Activated naive CD8-positive, alpha-beta T cell treated with anti-CD3 and anti-CD28 coated beads, Interleukin-2, amount 10 ng/mL, durations not matched to agents 7 days and 5 days (primary cell): ENCODE measurements at regions not wholly inside any gene's neighbourhood (a gene's known extent, or its start where the extent isn't known, plus 50 kb on each side); places are given as distances from the start of the nearest gene placed in this dataset.
A peak's percentile ranks its signal among the peaks of the same experiment; 100 is the strongest.

Source experiments
- ATAC-seq: fragments of 150-1000 bp; cut with Tn5 transposase; one replicate; pipeline ENCODE4 v1.10.0; 2021; ENCODE audit warnings: low read depth, moderate library complexity
- POLR2A ChIA-PET: fragments of 350-600 bp; sonication (Branson Sonifier 250); formaldehyde crosslinking; loops from one replicate; lab custom pipeline; 2021; ENCODE audit warnings: antibody characterized with exemption; lab: Charles Lee
- DNase-seq: peaks from one replicate; pipeline ENCODE4 v3.0.0; 2021
- H3K27ac Mint-ChIP-seq: one replicate; pipeline ENCODE4 v1.8.0; 2022; ENCODE audit warnings: mild to moderate bottlenecking, mixed read lengths
- H3K27me3 Mint-ChIP-seq: one replicate; pipeline ENCODE4 v1.8.0; 2022; ENCODE audit warnings: mild to moderate bottlenecking, moderate library complexity, mixed read lengths
- H3K36me3 Mint-ChIP-seq: one replicate; pipeline ENCODE4 v1.8.0; 2021; ENCODE audit warnings: mild to moderate bottlenecking, mixed read lengths
- H3K4me1 Mint-ChIP-seq: one replicate; pipeline ENCODE4 v1.8.0; 2021; ENCODE audit warnings: mixed read lengths
- H3K4me3 Mint-ChIP-seq: one replicate; pipeline ENCODE4 v1.8.0; 2022; ENCODE audit warnings: mild to moderate bottlenecking, moderate library complexity, mixed read lengths
- H3K9me3 Mint-ChIP-seq: one replicate; pipeline ENCODE4 v1.8.0; 2021; ENCODE audit warnings: mixed read lengths

- no peaks in the 10 kb centered on the region for H3K27me3 Mint-ChIP-seq
- POLR2A ChIA-PET, result no interaction called here
- no peak for ATAC-seq
- DNase-seq, result no peak
- H3K27ac Mint-ChIP-seq, result peak overlapping the region; percentile 75
- H3K4me1 Mint-ChIP-seq, result no peaks in the 10 kb centered on the region
- H3K4me3 Mint-ChIP-seq, result peak overlapping the region; percentile 67
- no peaks in the 10 kb centered on the region for H3K9me3 Mint-ChIP-seq
- H3K36me3 Mint-ChIP-seq, result peaks cover 2% of the 10 kb centered on the region
Observed at GRCh38 chr14:22482085-22482694, 106.8 kb downstream of the DAD1 start.

GRCh38 chr14:22481546-22481945, 107.5 kb downstream of the DAD1 start:
- ATAC-seq, result no peak
- Mint-ChIP-seq H3K4me1 (no peaks in the 10 kb centered on the region), H3K36me3 (peaks cover 2% of the 10 kb centered on the region), H3K27ac (peak overlapping the region; percentile 42), H3K4me3 (peak overlapping the region; percentile 67), H3K9me3 (no peaks in the 10 kb centered on the region), H3K27me3 (no peaks in the 10 kb centered on the region)
- POLR2A ChIA-PET, result no interaction called here
- DNase-seq, result no peak

- Mint-ChIP-seq H3K36me3 (no peaks in the 10 kb centered on the region), H3K9me3 (no peaks in the 10 kb centered on the region), H3K27ac (peak overlapping the region; percentile 77), H3K4me1 (no peaks in the 10 kb centered on the region), H3K4me3 (peak overlapping the region; percentile 56), H3K27me3 (no peaks in the 10 kb centered on the region)
- ATAC-seq (no peak), DNase-seq (no peak)
- POLR2A ChIA-PET, result no interaction called here
Observed at GRCh38 chr14:22479776-22480464, 109.1 kb downstream of the DAD1 start.

GRCh38 chr14:22479132-22479531, 109.9 kb downstream of the DAD1 start:
- POLR2A ChIA-PET, result no interaction called here

GRCh38 chr14:22478670-22479069, 110.4 kb downstream of the DAD1 start:
- Mint-ChIP-seq H3K36me3 (no peaks in the 10 kb centered on the region), H3K4me3 (peak overlapping the region; percentile 56), H3K27ac (no peak overlapping the region), H3K27me3 (no peaks in the 10 kb centered on the region), H3K4me1 (no peaks in the 10 kb centered on the region), H3K9me3 (no peaks in the 10 kb centered on the region)
- POLR2A ChIA-PET, result no interaction called here
- DNase-seq (no peak), ATAC-seq (no peak)

More at GRCh38 chr14:22479132-22479531, 109.9 kb downstream of the DAD1 start:
- H3K27me3 Mint-ChIP-seq, result no peaks in the 10 kb centered on the region
- H3K9me3 Mint-ChIP-seq, result no peaks in the 10 kb centered on the region
- ATAC-seq, result no peak
- no peak for DNase-seq
- H3K27ac Mint-ChIP-seq, result peak overlapping the region; percentile 77
- no peaks in the 10 kb centered on the region for H3K4me1 Mint-ChIP-seq
- no peaks in the 10 kb centered on the region for H3K36me3 Mint-ChIP-seq
- peak overlapping the region; percentile 56 for H3K4me3 Mint-ChIP-seq

GRCh38 chr14:22478247-22478646, 110.8 kb downstream of the DAD1 start:
- POLR2A ChIA-PET, result no interaction called here
- Mint-ChIP-seq H3K4me1 (no peaks in the 10 kb centered on the region), H3K27me3 (no peaks in the 10 kb centered on the region), H3K36me3 (no peaks in the 10 kb centered on the region), H3K9me3 (no peaks in the 10 kb centered on the region), H3K27ac (no peak overlapping the region), H3K4me3 (no peak overlapping the region)
- ATAC-seq (no peak), DNase-seq (no peak)

- no peak overlapping the region for H3K4me3 Mint-ChIP-seq
- POLR2A ChIA-PET, result no interaction called here
- H3K36me3 Mint-ChIP-seq, result no peaks in the 10 kb centered on the region
- H3K4me1 Mint-ChIP-seq, result no peaks in the 10 kb centered on the region
- H3K27me3 Mint-ChIP-seq, result no peaks in the 10 kb centered on the region
- ATAC-seq (no peak), DNase-seq (no peak)
- peak overlapping the region; percentile 34 for H3K27ac Mint-ChIP-seq
- H3K9me3 Mint-ChIP-seq, result no peaks in the 10 kb centered on the region
Observed at GRCh38 chr14:22477569-22478194, 111.3 kb downstream of the DAD1 start.

- POLR2A ChIA-PET, result no interaction called here
- ATAC-seq, result no peak
Observed at GRCh38 chr14:22476887-22477286, 112.1 kb downstream of the DAD1 start.

GRCh38 chr14:22476005-22476751, 112.8 kb downstream of the DAD1 start:
- POLR2A ChIA-PET, result no interaction called here
- no peak overlapping the region for H3K4me3 Mint-ChIP-seq
- ATAC-seq (no peak), DNase-seq (no peak)
- no peaks in the 10 kb centered on the region for H3K27me3 Mint-ChIP-seq
- H3K9me3 Mint-ChIP-seq, result no peaks in the 10 kb centered on the region
- no peak overlapping the region for H3K27ac Mint-ChIP-seq
- no peaks in the 10 kb centered on the region for H3K36me3 Mint-ChIP-seq
- no peaks in the 10 kb centered on the region for H3K4me1 Mint-ChIP-seq

More at GRCh38 chr14:22476887-22477286, 112.1 kb downstream of the DAD1 start:
- Mint-ChIP-seq H3K36me3 (no peaks in the 10 kb centered on the region), H3K4me1 (no peaks in the 10 kb centered on the region), H3K4me3 (no peak overlapping the region), H3K27me3 (no peaks in the 10 kb centered on the region), H3K27ac (no peak overlapping the region), H3K9me3 (no peaks in the 10 kb centered on the region)
- no peak for DNase-seq

GRCh38 chr14:22475381-22475780, 113.6 kb downstream of the DAD1 start:
- DNase-seq, result no peak
- no peak for ATAC-seq
- Mint-ChIP-seq H3K4me3 (no peak overlapping the region), H3K4me1 (no peaks in the 10 kb centered on the region), H3K36me3 (no peaks in the 10 kb centered on the region), H3K27ac (no peak overlapping the region), H3K9me3 (no peaks in the 10 kb centered on the region), H3K27me3 (no peaks in the 10 kb centered on the region)
- POLR2A ChIA-PET, result no interaction called here

- Mint-ChIP-seq H3K27me3 (no peaks in the 10 kb centered on the region), H3K27ac (no peak overlapping the region), H3K4me3 (no peak overlapping the region), H3K4me1 (no peaks in the 10 kb centered on the region), H3K36me3 (no peaks in the 10 kb centered on the region), H3K9me3 (no peaks in the 10 kb centered on the region)
- POLR2A ChIA-PET, result no interaction called here
- DNase-seq (no peak), ATAC-seq (no peak)
Observed at GRCh38 chr14:22474730-22475351, 114.2 kb downstream of the DAD1 start.

GRCh38 chr14:22472935-22473854, 115.8 kb downstream of the DAD1 start:
- Mint-ChIP-seq H3K4me3 (no peak overlapping the region), H3K27me3 (no peaks in the 10 kb centered on the region)
- POLR2A ChIA-PET, result no interaction called here

More at GRCh38 chr14:22472935-22473854, 115.8 kb downstream of the DAD1 start:
- ATAC-seq, result no peak
- Mint-ChIP-seq H3K4me1 (no peaks in the 10 kb centered on the region), H3K9me3 (no peaks in the 10 kb centered on the region), H3K27ac (no peak overlapping the region), H3K36me3 (no peaks in the 10 kb centered on the region)
- no peak for DNase-seq
